GM19238 (cell line): ENCODE measurements at regions not wholly inside any gene's neighbourhood (a gene's known extent, or its start where the extent isn't known, plus 50 kb on each side); places are given as distances from the start of the nearest gene placed in this dataset.
"Not testable (repeated sequence)": the region's sequence is repeated elsewhere in the genome, so short reads cannot be mapped to it uniquely, and the experiment has no call there.

Experiments used
- DNase-seq: peaks from one replicate; pipeline ENCODE4 v3.0.0; 2011; ENCODE audit warnings: low spot score; ENCODE audit not compliant: insufficient read length

GRCh38 chr4:114034189-114034588 is 54.7 kb upstream of the ARSJ start:
- DNase-seq, result no peak

GRCh38 chr4:114036426-114036825 is 57.0 kb upstream of the ARSJ start:
- no peak for DNase-seq

- no peak for DNase-seq
Measured at GRCh38 chr4:114036864-114037263, 57.4 kb upstream of the ARSJ start.

GRCh38 chr4:114037988-114038387 is 58.5 kb upstream of the ARSJ start:
- DNase-seq, result no peak

GRCh38 chr4:114038762-114039387 is 59.4 kb upstream of the ARSJ start:
- no peak for DNase-seq

GRCh38 chr4:114040319-114041116 is 61.1 kb upstream of the ARSJ start:
- peak; percentile 13 for DNase-seq

GRCh38 chr4:114041117-114041475 is 61.6 kb upstream of the ARSJ start:
- no peak for DNase-seq

- DNase-seq, result no peak
Measured at GRCh38 chr4:114043116-114043515, 63.7 kb upstream of the ARSJ start.

GRCh38 chr4:114044351-114044750 is 64.9 kb upstream of the ARSJ start:
- not testable (repeated sequence) for DNase-seq

GRCh38 chr4:114046331-114046730 is 66.9 kb upstream of the ARSJ start:
- DNase-seq, result no peak

- DNase-seq, result not testable (repeated sequence)
Measured at GRCh38 chr4:114048154-114048553, 68.7 kb upstream of the ARSJ start.

- DNase-seq, result no peak
Measured at GRCh38 chr4:114052227-114052626, 72.8 kb upstream of the ARSJ start.

- no peak for DNase-seq
Measured at GRCh38 chr4:114056599-114056998, 77.2 kb upstream of the ARSJ start.

GRCh38 chr4:114057746-114058145 is 78.3 kb upstream of the ARSJ start:
- no peak for DNase-seq

- DNase-seq, result no peak
Measured at GRCh38 chr4:114062499-114062898, 83.1 kb upstream of the ARSJ start.

GRCh38 chr4:114072781-114073180 is 93.3 kb upstream of the ARSJ start:
- DNase-seq, result no peak

- no peak for DNase-seq
Measured at GRCh38 chr4:114076899-114077570, 97.6 kb upstream of the ARSJ start.

GRCh38 chr4:114077610-114078009 is 98.2 kb upstream of the ARSJ start:
- no peak for DNase-seq

GRCh38 chr4:114078636-114079035 is 99.2 kb upstream of the ARSJ start:
- DNase-seq, result no peak

GRCh38 chr4:114081783-114082182 is 102.3 kb upstream of the ARSJ start:
- DNase-seq, result no peak

- no peak for DNase-seq
Measured at GRCh38 chr4:114082348-114082747, 102.9 kb upstream of the ARSJ start.

- no peak for DNase-seq
Measured at GRCh38 chr4:114085611-114086345, 106.3 kb upstream of the ARSJ start.
